ENCODE measurements at regions not wholly inside any gene's neighbourhood (a gene's known extent, or its start where the extent isn't known, plus 50 kb on each side); places are given as distances from the start of the nearest gene placed in this dataset.

GRCh38 chr15:61500523-61500922 lies 271.4 kb upstream of the RORA start:
- DNase-seq (ENCODE audit: extremely low read depth in 1 of 4, low spot score in 3 of 4) (no peak), ATAC-seq (no peak), FAIRE-seq (no peak)
- Histone ChIP-seq H3K79me2 (ENCODE audit: control insufficient read depth, insufficient read depth, low read length) (no peaks in the 10 kb centered on the region), H3K27ac (ENCODE audit: extremely low read depth, low read depth, low read length) (no peak overlapping the region), H3K4me2 (ENCODE audit: insufficient read depth, low read length) (no peak overlapping the region), H3K4me3 (no peak overlapping the region), H3K9ac (ENCODE audit: insufficient read depth in 1 of 2, low read depth in 2 of 2, low read length in 2 of 2) (no peak overlapping the region), H3K4me1 (replicated peaks in 1 of 2; ENCODE audit: control insufficient read depth in 2 of 2, insufficient read depth in 2 of 2, low read length in 2 of 2) (no peaks in the 10 kb centered on the region), H3K9me3 (replicated peaks; ENCODE audit: control insufficient read depth, insufficient read depth, low read depth, low read length) (no peaks in the 10 kb centered on the region), H3K36me3 (ENCODE audit: control insufficient read depth, insufficient read depth, low read length) (no peaks in the 10 kb centered on the region), H3K27me3 (ENCODE audit: control insufficient read depth in 2 of 2, insufficient read depth in 2 of 2, low read length in 2 of 2) (no peaks in the 10 kb centered on the region; a peak in 1 of 5 replicates), H2AFZ (ENCODE audit: low read depth, low read length) (no peak overlapping the region), H3K9me1 (ENCODE audit: control insufficient read depth, insufficient read depth, low read length) (no peaks in the 10 kb centered on the region), H4K20me1 (replicated peaks; ENCODE audit: control insufficient read depth, insufficient read depth, low read length) (no peaks in the 10 kb centered on the region)
- intact Hi-C loops (cut with micrococcal nuclease) = no loop called here
- TF ChIP-seq POU5F1 (IDR thresholded peaks at IDR 0.05; ENCODE audit: borderline replicate concordance, low read depth, low read length, partially characterized antibody) (no peak), ZNF212 (CRISPR knock-in tag; IDR thresholded peaks at IDR 0.05) (no peak), ZNF24 (IDR thresholded peaks at IDR 0.05) (no peak), PTTG1 (tag; IDR thresholded peaks at IDR 0.05; ENCODE audit: low read depth) (no peak), ZNF584 (CRISPR knock-in tag; IDR thresholded peaks at IDR 0.05; ENCODE audit: low read depth) (no peak), SMARCC2 (IDR thresholded peaks at IDR 0.05; ENCODE audit: low read depth) (no peak), ZNF77 (CRISPR knock-in tag; IDR thresholded peaks at IDR 0.05) (no peak), RUNX1 (IDR thresholded peaks at IDR 0.05; ENCODE audit: low read depth) (no peak), MAX (CRISPR knock-in tag; IDR thresholded peaks at IDR 0.05) (no peak), SNAPC5 (CRISPR knock-in tag; IDR thresholded peaks at IDR 0.05) (no peak), FOXJ3 (CRISPR knock-in tag; IDR thresholded peaks at IDR 0.05) (no peak)
- TF ChIP-seq, protein P1, sequence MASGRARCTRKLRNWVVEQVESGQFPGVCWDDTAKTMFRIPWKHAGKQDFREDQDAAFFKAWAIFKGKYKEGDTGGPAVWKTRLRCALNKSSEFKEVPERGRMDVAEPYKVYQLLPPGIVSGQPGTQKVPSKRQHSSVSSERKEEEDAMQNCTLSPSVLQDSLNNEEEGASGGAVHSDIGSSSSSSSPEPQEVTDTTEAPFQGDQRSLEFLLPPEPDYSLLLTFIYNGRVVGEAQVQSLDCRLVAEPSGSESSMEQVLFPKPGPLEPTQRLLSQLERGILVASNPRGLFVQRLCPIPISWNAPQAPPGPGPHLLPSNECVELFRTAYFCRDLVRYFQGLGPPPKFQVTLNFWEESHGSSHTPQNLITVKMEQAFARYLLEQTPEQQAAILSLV (tag; IDR thresholded peaks at IDR 0.05) = no peak
- in situ Hi-C loops (cut with MboI) = no loop called here
- POLR2A ChIA-PET = interaction anchor here (0.9 kb wide), 1 partner anchor 31 kb away, joined by 3 read pairs; no protein-coding TSS in a partner anchor
- CTCF ChIA-PET (ENCODE audit: low intra/inter-chr PET ratio) = no interaction called here
- BruUV-seq (replicated peaks) = no TSS peak

All from K562 (cell line).